HEK293 (cell line): ENCODE measurements at regions not wholly inside any gene's neighbourhood (a gene's known extent, or its start where the extent isn't known, plus 50 kb on each side); places are given as distances from the start of the nearest gene placed in this dataset.

ENCODE experiments used
- GLIS1 ChIP-seq: fragments of 450-650 bp; formaldehyde crosslinking; IDR thresholded peaks from 2 replicates; pipeline ENCODE4 v1.5.1; 2016; ENCODE audit warnings: missing biosample characterization, missing genetic modification characterization
- GLIS2 ChIP-seq: fragments of 450-650 bp; formaldehyde crosslinking; IDR thresholded peaks from 2 replicates; pipeline ENCODE4 v1.5.1; 2016; ENCODE audit warnings: missing biosample characterization, missing genetic modification characterization
- KLF16 ChIP-seq: fragments of 450-650 bp; formaldehyde crosslinking; IDR thresholded peaks from 2 replicates; pipeline ENCODE4 v1.5.1; 2017; ENCODE audit warnings: missing biosample characterization, missing genetic modification characterization
- KLF9 ChIP-seq: fragments of 450-650 bp; formaldehyde crosslinking; IDR thresholded peaks from 2 replicates; pipeline ENCODE4 v1.5.1; 2016; ENCODE audit warnings: missing biosample characterization, missing genetic modification characterization, low read depth
- TCF7L2 ChIP-seq: IDR thresholded peaks from 2 replicates; pipeline ENCODE4 v1.6.1; 2011; ENCODE audit warnings: low read depth, mild to moderate bottlenecking, inconsistent platforms, low read length, moderate library complexity, borderline replicate concordance
- TRIM28 ChIP-seq: IDR thresholded peaks from 2 replicates; pipeline ENCODE4 v1.6.1; 2011; ENCODE audit warnings: low read length, control low read depth, borderline replicate concordance
- WT1 ChIP-seq: fragments of 450-650 bp; formaldehyde crosslinking; IDR thresholded peaks from 2 replicates; pipeline ENCODE4 v1.5.1; 2016; ENCODE audit warnings: missing biosample characterization, missing genetic modification characterization
- YY2 ChIP-seq: fragments of 450-650 bp; formaldehyde crosslinking; IDR thresholded peaks from 2 replicates; pipeline ENCODE4 v1.5.1; 2016; ENCODE audit warnings: missing biosample characterization, missing genetic modification characterization
- ZBTB20 ChIP-seq: fragments of 450-650 bp; formaldehyde crosslinking; IDR thresholded peaks from 2 replicates; pipeline ENCODE4 v1.5.1; 2016; ENCODE audit warnings: missing biosample characterization, missing genetic modification characterization
- ZBTB21 ChIP-seq: fragments of 450-650 bp; formaldehyde crosslinking; IDR thresholded peaks from 2 replicates; pipeline ENCODE4 v1.5.1; 2017; ENCODE audit warnings: missing biosample characterization, missing genetic modification characterization
- ZFP37 ChIP-seq: fragments of 450-650 bp; formaldehyde crosslinking; IDR thresholded peaks from 2 replicates; pipeline ENCODE4 v1.5.1; 2016; ENCODE audit warnings: missing biosample characterization, missing genetic modification characterization
- ZFP69B ChIP-seq: fragments of 450-650 bp; formaldehyde crosslinking; IDR thresholded peaks from 2 replicates; pipeline ENCODE4 v1.5.1; 2016; ENCODE audit warnings: missing biosample characterization, missing genetic modification characterization
- ZNF10 ChIP-seq: fragments of 450-650 bp; formaldehyde crosslinking; IDR thresholded peaks from 2 replicates; pipeline ENCODE4 v1.5.1; 2017; ENCODE audit warnings: missing biosample characterization, missing genetic modification characterization
- ZNF138 ChIP-seq: fragments of 450-650 bp; formaldehyde crosslinking; IDR thresholded peaks from 2 replicates; pipeline ENCODE4 v1.5.1; 2016; ENCODE audit warnings: missing biosample characterization, missing genetic modification characterization, borderline replicate concordance
- ZNF214 ChIP-seq: fragments of 450-650 bp; formaldehyde crosslinking; IDR thresholded peaks from 2 replicates; pipeline ENCODE4 v1.5.1; 2017; ENCODE audit warnings: missing biosample characterization, mild to moderate bottlenecking, missing genetic modification characterization, borderline replicate concordance
- ZNF239 ChIP-seq: fragments of 450-650 bp; formaldehyde crosslinking; IDR thresholded peaks from 2 replicates; pipeline ENCODE4 v1.5.1; 2016; ENCODE audit warnings: missing biosample characterization, missing genetic modification characterization
- ZNF473 ChIP-seq: fragments of 450-650 bp; formaldehyde crosslinking; IDR thresholded peaks from 2 replicates; pipeline ENCODE4 v1.5.1; 2017; ENCODE audit warnings: missing biosample characterization, missing genetic modification characterization
- ZNF747 ChIP-seq: fragments of 450-650 bp; formaldehyde crosslinking; IDR thresholded peaks from 2 replicates; pipeline ENCODE4 v1.5.1; 2016; ENCODE audit warnings: missing biosample characterization, missing genetic modification characterization
- ZSCAN18 ChIP-seq: fragments of 450-650 bp; formaldehyde crosslinking; IDR thresholded peaks from 2 replicates; pipeline ENCODE4 v1.5.1; 2016; ENCODE audit warnings: missing biosample characterization, missing genetic modification characterization
- TF ChIP-seq, protein P1 (sequence below): fragments of 450-650 bp; formaldehyde crosslinking; IDR thresholded peaks from 2 replicates; pipeline ENCODE4 v1.5.1; 2016; ENCODE audit warnings: missing biosample characterization, missing genetic modification characterization, borderline replicate concordance
- TF ChIP-seq, protein P2 (sequence below): fragments of 450-650 bp; formaldehyde crosslinking; IDR thresholded peaks from 2 replicates; pipeline ENCODE4 v1.5.1; 2016; ENCODE audit warnings: missing biosample characterization, missing genetic modification characterization
- TF ChIP-seq, protein P3 (sequence below): fragments of 450-650 bp; formaldehyde crosslinking; conservative IDR thresholded peaks from 2 replicates; pipeline ENCODE4 v1.5.1; 2016; ENCODE audit warnings: low read depth, missing biosample characterization, missing genetic modification characterization
- TF ChIP-seq, protein P4 (sequence below): fragments of 450-650 bp; formaldehyde crosslinking; IDR thresholded peaks from 2 replicates; pipeline ENCODE4 v1.5.1; 2016; ENCODE audit warnings: missing biosample characterization, missing genetic modification characterization, borderline replicate concordance

DNA sequence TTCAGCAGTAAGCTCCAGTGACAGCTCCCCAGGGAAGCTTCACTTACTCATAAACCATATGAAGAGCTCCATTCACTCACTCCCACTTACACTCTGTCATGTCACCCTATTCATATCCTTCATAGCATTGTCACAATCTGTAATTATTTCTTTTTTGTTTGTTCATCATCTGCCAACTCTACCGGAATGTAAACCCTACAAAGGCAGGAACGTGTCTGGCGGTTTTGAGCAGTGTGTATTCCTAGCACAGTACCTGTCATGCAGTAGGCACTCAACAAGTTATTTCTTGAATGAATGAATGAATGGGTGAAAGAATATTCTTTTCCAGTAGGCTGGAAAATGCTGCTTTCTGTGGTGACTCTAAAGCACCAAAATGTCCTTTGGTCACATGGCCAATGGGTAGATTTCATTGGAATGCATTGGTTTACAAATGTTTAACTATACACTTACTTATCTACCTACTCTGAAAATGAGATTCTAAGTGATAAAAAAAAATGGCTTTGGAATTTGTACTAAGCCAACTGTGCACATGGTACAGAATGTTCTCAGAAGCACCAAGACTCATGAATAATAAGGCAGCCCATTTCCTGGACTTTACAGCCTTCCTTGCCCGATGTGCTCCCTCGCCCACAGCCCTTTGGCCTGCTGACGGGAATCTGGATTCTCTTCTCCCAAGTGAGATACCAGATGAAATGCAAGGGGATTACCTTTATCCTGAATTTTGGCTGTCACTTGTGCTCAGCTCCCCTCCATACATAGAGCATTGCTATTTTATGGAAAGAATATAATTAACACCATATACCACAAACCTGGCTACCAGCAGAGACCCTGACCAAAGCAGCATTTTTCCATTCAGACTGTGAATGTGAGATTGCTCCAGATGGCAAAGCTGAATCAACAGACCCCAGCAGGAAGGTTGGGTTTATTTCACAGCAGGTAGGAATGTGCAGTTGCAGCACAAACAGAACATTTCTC, 273.3 kb downstream of the ALDH8A1 start (continued):
- TF ChIP-seq, protein P1, sequence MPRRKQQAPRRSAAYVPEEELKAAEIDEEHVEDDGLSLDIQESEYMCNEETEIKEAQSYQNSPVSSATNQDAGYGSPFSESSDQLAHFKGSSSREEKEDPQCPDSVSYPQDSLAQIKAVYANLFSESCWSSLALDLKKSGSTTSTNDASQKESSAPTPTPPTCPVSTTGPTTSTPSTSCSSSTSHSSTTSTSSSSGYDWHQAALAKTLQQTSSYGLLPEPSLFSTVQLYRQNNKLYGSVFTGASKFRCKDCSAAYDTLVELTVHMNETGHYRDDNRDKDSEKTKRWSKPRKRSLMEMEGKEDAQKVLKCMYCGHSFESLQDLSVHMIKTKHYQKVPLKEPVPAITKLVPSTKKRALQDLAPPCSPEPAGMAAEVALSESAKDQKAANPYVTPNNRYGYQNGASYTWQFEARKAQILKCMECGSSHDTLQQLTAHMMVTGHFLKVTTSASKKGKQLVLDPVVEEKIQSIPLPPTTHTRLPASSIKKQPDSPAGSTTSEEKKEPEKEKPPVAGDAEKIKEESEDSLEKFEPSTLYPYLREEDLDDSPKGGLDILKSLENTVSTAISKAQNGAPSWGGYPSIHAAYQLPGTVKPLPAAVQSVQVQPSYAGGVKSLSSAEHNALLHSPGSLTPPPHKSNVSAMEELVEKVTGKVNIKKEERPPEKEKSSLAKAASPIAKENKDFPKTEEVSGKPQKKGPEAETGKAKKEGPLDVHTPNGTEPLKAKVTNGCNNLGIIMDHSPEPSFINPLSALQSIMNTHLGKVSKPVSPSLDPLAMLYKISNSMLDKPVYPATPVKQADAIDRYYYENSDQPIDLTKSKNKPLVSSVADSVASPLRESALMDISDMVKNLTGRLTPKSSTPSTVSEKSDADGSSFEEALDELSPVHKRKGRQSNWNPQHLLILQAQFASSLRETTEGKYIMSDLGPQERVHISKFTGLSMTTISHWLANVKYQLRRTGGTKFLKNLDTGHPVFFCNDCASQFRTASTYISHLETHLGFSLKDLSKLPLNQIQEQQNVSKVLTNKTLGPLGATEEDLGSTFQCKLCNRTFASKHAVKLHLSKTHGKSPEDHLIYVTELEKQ (tag by site-specific recombination): no peak; the same call in 1 of the 2 replicates
- TF ChIP-seq ZFP69B (no peak), GLIS2 (tag by site-specific recombination) (no peak), TRIM28 (no peak), ZNF747 (tag by site-specific recombination) (no peak), ZNF473 (tag by site-specific recombination) (no peak), GLIS1 (tag by site-specific recombination) (no peak), ZNF214 (tag by site-specific recombination) (no peak), WT1 (peak; percentile 73), ZNF239 (no peak), TCF7L2 (no peak), ZBTB20 (tag by site-specific recombination) (peak; percentile 59), ZSCAN18 (tag by site-specific recombination) (no peak), ZBTB21 (tag by site-specific recombination) (no peak), ZFP37 (no peak), ZNF10 (tag by site-specific recombination) (no peak), KLF16 (tag by site-specific recombination) (no peak), KLF9 (tag by site-specific recombination) (no peak), ZNF138 (tag by site-specific recombination) (no peak), YY2 (tag by site-specific recombination) (no peak)
- TF ChIP-seq, protein P2, sequence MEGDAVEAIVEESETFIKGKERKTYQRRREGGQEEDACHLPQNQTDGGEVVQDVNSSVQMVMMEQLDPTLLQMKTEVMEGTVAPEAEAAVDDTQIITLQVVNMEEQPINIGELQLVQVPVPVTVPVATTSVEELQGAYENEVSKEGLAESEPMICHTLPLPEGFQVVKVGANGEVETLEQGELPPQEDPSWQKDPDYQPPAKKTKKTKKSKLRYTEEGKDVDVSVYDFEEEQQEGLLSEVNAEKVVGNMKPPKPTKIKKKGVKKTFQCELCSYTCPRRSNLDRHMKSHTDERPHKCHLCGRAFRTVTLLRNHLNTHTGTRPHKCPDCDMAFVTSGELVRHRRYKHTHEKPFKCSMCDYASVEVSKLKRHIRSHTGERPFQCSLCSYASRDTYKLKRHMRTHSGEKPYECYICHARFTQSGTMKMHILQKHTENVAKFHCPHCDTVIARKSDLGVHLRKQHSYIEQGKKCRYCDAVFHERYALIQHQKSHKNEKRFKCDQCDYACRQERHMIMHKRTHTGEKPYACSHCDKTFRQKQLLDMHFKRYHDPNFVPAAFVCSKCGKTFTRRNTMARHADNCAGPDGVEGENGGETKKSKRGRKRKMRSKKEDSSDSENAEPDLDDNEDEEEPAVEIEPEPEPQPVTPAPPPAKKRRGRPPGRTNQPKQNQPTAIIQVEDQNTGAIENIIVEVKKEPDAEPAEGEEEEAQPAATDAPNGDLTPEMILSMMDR (tag by site-specific recombination): no peak
- TF ChIP-seq, protein P3, sequence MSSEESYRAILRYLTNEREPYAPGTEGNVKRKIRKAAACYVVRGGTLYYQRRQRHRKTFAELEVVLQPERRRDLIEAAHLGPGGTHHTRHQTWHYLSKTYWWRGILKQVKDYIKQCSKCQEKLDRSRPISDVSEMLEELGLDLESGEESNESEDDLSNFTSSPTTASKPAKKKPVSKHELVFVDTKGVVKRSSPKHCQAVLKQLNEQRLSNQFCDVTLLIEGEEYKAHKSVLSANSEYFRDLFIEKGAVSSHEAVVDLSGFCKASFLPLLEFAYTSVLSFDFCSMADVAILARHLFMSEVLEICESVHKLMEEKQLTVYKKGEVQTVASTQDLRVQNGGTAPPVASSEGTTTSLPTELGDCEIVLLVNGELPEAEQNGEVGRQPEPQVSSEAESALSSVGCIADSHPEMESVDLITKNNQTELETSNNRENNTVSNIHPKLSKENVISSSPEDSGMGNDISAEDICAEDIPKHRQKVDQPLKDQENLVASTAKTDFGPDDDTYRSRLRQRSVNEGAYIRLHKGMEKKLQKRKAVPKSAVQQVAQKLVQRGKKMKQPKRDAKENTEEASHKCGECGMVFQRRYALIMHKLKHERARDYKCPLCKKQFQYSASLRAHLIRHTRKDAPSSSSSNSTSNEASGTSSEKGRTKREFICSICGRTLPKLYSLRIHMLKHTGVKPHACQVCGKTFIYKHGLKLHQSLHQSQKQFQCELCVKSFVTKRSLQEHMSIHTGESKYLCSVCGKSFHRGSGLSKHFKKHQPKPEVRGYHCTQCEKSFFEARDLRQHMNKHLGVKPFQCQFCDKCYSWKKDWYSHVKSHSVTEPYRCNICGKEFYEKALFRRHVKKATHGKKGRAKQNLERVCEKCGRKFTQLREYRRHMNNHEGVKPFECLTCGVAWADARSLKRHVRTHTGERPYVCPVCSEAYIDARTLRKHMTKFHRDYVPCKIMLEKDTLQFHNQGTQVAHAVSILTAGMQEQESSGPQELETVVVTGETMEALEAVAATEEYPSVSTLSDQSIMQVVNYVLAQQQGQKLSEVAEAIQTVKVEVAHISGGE (tag by site-specific recombination): no peak
- TF ChIP-seq, protein P4, sequence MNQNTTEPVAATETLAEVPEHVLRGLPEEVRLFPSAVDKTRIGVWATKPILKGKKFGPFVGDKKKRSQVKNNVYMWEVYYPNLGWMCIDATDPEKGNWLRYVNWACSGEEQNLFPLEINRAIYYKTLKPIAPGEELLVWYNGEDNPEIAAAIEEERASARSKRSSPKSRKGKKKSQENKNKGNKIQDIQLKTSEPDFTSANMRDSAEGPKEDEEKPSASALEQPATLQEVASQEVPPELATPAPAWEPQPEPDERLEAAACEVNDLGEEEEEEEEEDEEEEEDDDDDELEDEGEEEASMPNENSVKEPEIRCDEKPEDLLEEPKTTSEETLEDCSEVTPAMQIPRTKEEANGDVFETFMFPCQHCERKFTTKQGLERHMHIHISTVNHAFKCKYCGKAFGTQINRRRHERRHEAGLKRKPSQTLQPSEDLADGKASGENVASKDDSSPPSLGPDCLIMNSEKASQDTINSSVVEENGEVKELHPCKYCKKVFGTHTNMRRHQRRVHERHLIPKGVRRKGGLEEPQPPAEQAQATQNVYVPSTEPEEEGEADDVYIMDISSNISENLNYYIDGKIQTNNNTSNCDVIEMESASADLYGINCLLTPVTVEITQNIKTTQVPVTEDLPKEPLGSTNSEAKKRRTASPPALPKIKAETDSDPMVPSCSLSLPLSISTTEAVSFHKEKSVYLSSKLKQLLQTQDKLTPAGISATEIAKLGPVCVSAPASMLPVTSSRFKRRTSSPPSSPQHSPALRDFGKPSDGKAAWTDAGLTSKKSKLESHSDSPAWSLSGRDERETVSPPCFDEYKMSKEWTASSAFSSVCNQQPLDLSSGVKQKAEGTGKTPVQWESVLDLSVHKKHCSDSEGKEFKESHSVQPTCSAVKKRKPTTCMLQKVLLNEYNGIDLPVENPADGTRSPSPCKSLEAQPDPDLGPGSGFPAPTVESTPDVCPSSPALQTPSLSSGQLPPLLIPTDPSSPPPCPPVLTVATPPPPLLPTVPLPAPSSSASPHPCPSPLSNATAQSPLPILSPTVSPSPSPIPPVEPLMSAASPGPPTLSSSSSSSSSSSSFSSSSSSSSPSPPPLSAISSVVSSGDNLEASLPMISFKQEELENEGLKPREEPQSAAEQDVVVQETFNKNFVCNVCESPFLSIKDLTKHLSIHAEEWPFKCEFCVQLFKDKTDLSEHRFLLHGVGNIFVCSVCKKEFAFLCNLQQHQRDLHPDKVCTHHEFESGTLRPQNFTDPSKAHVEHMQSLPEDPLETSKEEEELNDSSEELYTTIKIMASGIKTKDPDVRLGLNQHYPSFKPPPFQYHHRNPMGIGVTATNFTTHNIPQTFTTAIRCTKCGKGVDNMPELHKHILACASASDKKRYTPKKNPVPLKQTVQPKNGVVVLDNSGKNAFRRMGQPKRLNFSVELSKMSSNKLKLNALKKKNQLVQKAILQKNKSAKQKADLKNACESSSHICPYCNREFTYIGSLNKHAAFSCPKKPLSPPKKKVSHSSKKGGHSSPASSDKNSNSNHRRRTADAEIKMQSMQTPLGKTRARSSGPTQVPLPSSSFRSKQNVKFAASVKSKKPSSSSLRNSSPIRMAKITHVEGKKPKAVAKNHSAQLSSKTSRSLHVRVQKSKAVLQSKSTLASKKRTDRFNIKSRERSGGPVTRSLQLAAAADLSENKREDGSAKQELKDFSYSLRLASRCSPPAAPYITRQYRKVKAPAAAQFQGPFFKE (tag by site-specific recombination): no peak
